Lower leg skin (tissue), 3 donors: ENCODE measurements at regions not wholly inside any gene's neighbourhood (a gene's known extent, or its start where the extent isn't known, plus 50 kb on each side); places are given as distances from the start of the nearest gene placed in this dataset.

Experiments used
- CTCF ChIP-seq, 3 donors: fragments of 450-650 bp; IDR thresholded peaks; one replicate each; pipeline ENCODE4 v1.5.1; 2016; ENCODE audit warnings: antibody characterized with exemption in 3 of 3, mild to moderate bottlenecking in 3 of 3, moderate library complexity in 2 of 3
- POLR2A ChIP-seq, 2 donors: fragments of 450-650 bp; IDR thresholded peaks; one replicate each; pipeline ENCODE4 v1.6.1; 2016 to 2017; ENCODE audit warnings: antibody characterized with exemption in 2 of 2, mild to moderate bottlenecking in 1 of 2, moderate library complexity in 1 of 2

- TF ChIP-seq POLR2A (IDR thresholded peaks at IDR 0.05): no peak
- TF ChIP-seq CTCF (IDR thresholded peaks at IDR 0.05): no peak
Measured at GRCh38 chr9:71213633-71214032, 92.2 kb upstream of the TRPM3 start.
